ENCODE measurements at regions not wholly inside any gene's neighbourhood (a gene's known extent, or its start where the extent isn't known, plus 50 kb on each side); places are given as distances from the start of the nearest gene placed in this dataset.
"Not testable (repeated sequence)": the region's sequence is repeated elsewhere in the genome, so short reads cannot be mapped to it uniquely, and the experiment has no call there.

DNA sequence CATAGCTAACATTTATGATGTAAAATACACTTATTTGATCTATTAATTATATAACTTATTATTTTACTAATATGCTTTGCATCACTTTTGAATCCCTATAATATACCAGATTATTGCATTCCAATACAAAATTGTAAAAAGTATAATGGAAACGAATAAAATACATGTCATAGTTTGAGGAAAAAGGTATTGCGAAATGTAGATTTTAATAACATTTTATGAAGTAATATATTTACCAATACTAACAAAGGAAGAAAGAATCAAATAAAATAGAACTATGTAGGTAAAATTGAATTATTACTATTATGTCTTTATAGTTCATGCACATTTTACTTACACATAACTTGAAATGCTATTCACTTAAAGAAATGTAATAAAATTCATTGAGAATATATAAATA lies 1300.2 kb downstream of the ADGRL3 start:
- no peak for DNase-seq

DNA sequence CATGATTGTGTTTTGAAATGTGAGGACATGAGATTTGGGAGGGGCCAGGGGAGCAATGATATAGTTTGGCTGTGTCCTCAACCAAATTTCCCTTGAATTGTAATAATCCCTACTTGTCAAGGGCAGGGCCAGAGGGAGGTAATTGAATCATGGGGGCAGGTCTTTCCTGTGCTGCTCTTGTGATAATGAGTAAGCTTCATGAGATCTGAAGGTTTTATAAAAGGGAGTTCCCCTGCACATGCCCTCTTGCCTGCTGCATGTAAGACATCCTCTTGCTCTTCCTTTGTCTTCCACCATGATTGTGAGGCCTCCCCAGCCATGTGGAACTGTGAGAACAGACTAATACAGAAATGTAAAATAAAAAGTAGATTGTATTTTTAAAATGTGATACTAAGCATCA lies 1294.9 kb downstream of the ADGRL3 start:
- DNase-seq, result no peak

DNA sequence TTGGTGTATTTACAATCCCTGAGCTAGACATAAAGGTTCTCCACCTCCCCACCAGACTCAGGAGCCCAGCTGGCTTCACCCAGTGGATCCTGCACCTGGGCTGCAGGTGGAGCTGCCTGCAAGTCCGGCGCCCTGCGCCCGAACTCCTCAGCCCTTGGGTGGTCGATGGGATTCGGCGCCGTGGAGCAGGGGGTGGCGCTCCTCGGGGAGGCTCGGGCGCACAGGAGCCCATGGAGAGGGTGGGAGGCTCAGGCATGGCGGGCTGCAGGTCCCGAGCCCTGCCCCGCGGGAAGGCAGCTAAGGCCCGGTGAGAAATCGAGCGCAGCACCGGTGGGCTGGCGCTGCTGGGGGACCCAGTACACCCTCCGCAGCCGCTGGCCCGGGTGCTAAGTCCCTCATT lies 1291.6 kb downstream of the ADGRL3 start:
- not testable (repeated sequence) for DNase-seq

DNA sequence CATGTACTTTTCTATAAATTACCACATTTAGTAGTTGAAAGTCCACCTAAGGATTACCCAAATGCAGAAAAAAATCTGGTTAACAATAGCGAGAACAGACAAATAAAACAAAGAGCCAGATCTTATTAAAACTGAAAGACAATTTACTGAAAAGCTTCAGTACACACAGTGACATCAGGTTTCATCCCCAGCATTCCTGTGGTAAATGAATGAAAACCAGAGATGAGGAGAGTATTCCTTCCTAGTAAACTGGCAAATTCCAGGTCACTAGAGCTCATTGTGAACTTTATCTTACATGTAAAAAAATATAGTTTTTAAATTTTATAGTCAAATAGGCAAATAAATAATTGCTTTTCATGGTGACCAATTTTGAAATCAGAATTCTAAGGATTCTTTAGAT lies 1290.5 kb downstream of the ADGRL3 start:
- no peak for DNase-seq

DNA sequence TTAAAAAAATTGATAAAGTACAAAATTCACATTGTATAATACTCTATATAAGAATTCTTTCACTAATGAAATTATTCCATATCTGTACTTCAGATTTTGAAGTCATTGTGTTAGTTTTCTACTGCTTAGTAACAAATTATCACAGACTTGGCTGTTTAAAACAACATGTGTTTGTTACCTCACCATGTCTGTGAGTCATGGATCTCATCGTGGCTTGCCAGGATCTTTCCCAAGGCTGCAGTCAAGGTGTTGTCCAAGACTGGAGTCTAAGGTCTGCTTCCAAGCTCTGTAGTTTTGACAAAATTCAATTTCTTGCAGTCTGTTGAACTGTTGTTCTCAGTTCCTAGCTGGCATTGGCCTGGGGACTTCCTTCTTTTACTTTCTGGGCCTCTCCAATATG lies 1286.9 kb downstream of the ADGRL3 start:
- no peak for DNase-seq

DNA sequence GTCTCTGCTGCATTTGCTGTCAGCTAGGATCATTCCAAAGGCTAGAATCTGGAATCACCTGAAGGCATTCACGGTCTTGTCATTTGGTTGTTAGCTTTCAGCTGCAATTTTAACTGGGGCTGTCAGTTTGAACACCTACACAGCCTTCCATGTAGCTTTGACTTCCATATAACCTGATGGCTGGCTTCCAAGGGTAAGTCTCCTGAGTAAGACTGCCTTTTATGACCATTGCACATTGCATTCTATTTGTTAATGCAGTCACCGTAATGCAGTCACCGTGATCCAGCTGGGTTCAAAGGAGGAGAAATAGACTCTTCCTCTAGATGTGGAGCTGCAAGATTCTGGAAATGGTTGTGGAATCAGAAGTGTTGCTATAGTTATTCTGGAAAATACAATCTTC lies 1284.2 kb downstream of the ADGRL3 start:
- no peak for DNase-seq

DNA sequence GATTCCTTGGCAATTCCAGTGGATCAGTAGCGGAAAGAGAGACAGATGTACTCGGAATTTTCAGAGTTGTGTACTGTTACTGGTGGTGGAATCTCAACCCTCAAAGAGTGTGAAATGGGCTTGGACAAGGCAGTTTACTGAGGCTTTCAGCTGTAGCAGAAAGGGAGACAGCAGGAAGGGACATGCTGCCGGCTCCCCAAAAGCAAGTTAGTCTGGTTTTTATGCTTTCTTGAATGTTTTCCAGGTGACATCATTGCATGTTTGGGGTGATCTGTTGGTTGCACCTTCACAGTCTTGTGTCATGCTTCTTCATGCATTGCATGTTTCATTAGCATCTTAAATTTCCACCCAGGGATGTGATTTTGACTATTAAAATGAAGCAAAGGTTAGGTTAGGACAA lies 1282.2 kb downstream of the ADGRL3 start:
- peak; percentile 61 for DNase-seq

DNA sequence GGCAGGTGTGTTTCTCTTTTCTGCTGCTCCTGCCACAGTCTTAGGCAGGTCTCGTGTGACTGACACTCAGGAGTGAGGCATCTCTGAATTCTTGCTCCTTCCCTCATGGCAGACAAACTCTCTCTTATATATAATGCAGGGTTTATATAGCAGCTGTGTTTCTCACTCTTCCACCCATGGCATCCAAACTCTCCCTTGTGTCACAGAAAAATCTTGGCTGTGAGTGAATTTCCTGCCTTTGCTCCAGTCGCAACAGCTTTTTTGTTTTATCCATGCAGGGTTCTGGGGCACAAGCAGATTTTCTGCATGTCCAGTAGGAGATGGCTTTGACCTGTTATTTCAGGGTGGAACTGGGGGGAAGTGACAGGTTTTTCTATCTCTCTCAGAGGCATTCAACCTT lies 1275.5 kb downstream of the ADGRL3 start:
- DNase-seq, result no peak

DNA sequence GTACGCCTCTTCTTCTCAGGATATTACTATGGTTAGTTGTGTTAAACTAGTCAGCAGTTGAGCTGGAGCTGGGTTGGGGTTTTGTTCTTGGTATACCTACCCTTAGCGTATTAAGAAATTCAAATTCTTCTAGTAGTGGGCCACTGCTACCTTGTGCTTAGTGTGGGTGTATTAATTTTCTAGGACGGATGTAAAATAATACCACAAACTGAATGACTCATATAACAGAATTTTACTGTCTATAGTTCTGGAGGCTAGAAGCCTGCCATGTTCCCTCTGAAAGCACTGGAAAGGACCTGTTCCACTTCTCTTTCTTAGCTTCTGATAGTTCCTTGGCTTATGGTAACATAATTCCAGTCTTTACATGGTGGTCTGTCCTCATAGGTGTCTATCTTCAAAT lies 1274.7 kb downstream of the ADGRL3 start:
- no peak for DNase-seq

DNA sequence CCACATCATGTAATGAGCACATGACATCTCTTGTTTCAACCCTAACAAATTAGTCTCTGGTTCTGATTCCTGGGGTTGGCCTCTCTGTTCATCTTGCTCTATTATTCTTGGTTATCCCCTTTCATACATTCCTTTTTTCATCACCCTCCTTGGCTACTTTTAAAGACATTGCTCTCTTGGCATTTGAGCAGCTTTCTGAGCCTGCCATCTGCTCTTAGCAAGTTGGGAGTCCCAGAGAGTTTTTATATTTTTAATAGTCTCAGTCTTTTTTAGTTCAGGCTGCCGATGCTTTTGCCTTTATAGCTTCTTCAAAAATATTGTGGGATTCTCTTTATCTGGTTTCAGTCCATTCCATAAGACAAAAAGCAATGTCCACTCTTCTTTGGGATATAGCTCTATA lies 1270.9 kb downstream of the ADGRL3 start:
- DNase-seq, result no peak

DNA sequence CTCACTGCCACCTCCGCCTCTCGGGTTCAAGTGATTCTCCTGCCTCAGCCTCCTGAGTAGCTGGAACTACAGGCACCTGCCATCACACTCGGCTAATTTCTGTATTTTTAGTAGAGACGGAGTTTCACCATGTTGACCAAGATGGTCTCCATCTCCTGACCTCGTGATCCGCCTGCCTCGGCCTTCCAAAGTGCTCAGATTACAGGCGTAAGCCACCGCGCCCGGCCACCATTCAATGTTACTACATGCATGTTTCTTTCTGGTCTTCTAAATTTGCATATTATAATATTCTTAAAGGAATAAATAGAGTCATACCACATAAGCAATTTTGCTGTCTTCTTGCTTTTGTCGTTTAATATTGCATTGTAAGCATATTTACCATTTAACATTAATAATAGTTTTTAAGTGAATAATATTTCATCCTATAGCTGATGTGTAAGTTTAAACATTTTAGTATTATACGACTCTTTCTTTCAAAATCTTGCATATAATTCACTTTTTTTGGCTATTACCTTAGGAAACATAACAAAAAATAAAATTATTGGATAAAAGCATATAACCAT lies 1270.4 kb downstream of the ADGRL3 start:
- DNase-seq, result no peak

DNA sequence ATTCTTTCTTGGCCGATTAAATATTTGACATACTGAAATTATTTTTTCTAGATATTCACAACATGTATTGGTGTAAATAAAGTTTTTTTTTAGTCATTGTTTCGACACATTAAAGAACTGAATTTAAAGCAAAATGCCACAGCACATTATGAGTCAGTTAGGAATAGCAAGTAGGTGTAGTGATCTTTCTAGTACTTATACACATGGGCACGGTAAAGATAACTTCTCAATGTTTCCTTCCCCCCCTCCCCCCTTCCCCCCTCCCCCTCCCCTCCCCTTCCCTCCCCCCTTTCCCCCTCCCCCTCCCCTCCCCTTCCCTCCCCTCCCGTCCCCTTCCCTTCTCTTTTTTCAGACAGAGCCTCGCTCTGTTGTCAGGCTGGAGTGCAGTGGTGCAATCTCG lies 1269.9 kb downstream of the ADGRL3 start:
- no peak for DNase-seq

DNA sequence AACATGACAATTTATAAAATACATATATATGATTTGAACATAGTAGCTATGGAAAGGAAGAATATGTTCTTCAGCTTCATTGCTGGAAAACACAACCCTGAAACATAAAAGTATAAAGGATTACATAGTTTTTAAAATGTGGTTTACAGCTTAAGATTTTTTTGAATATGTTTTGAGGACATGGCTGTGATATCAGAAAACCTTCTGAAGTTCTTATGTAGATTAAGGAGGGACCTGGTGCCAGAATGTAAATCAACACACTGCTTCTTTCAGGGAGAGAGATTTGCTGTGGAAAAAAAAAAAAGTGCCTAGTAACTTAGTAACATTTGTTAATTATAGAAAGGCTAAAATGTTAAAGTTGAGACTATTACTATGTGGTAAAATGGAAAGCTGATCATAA lies 1261.8 kb downstream of the ADGRL3 start:
- no peak for DNase-seq

DNA sequence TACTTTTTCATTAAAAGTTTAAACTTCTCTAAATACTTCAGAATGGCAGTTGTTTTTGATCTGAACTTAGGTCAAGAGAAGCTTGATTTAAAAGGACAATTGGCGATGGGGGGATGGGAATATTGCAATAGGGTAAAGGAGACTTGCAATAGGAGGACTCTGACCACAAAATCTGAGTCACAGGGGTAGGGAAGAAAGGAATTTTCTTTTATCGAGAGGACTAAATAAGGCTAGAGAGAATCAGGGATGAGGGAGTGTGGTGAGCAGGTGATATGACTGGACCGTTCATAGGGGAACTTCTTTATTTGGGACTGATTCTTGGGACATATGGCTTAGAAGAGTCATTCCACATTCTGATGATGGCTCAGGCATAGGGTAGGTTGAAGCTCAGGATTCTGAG lies 1260.2 kb downstream of the ADGRL3 start:
- no peak for DNase-seq

DNA sequence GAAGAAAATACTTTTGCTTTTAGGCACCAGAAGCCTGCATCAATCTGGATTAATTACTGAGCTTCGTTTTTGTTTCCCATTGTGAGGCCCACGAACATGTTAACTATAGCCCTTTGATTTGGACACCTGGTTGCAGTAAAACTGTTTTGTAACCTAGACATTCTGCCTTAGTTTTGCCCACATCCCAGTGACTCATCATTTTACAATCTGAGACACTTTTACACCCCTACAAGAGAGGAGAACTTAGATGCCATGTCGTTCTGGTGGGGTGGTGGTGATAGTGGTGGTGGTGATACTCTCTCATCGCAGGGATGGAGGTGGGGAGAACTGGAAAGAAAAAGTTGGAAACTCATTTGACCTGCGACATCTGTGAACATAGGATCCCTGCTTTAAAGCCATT lies 1257.2 kb downstream of the ADGRL3 start:
- no peak for DNase-seq

DNA sequence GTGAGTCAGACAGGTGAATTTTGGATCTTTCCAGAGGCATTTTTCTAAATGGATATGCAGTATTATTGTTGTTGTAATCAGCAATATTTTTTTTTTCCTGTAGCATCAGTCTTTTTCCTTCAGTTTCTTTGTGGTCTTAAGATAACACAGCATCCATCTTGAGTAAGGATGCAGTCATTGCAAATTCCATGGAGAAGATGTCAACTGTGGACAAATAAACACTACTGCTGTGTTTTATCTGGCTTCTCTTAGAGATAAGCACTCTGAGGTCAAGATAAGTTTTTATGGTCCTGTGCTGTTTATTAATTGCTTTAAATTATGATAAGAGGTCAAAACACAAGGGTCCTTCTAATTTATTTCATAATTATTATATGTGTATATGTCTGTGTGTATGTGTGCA lies 1255.7 kb downstream of the ADGRL3 start:
- no peak for DNase-seq

DNA sequence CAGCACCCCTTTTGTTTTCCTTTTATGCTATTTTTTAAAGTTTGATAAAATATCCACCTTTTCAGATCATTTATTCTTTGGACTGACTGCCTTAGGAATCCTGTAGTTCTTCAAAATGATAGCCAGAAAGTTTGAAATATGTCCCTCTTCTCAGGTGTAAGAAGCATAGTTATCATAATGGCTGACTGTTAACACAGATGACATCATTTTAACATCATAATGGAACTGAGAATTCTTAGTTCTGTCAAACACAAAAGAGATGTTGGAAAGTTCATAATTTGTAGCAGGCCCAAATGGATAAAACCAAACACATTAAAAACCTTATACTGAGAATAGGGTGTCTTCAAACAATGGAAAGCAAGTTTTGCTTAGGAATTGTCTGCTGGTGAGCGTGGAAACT lies 1254.4 kb downstream of the ADGRL3 start:
- DNase-seq, result no peak

DNA sequence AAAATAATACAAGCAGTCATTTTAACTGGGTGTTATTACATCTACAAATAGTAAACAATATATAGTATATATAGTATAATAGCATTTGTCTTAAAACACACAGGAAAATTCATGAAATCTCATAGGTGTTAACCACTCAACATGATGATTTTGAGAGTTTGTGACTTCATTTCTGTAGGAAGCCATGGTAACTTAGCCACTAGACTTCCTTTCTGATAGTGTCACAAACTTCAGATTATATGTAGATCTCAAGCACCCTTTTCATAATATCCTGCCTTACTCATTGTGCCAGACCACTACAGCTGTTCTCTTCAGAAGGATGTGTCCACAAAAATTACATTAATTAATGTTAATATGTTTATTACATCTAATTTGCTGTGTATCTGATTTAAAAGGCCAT lies 1250.6 kb downstream of the ADGRL3 start:
- DNase-seq, result no peak

DNA sequence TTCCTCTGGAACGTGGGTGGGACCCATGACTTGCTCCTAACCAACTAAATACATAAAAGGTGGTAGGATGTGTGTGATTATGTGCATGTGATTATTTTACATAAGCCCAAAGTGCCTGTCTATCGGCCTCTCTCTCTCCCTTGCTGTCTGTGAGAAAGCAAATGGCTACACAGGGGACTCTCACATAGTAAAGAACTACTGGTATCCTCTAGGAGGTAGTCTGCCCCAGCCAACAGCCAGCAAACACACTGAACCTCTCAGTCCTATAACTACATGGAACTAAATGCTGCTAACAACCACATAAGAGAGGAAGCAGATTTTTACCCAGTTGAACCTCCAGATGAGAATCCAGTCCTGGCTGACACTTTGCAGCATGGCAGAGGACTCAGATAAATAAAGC lies 1249.4 kb downstream of the ADGRL3 start:
- no peak for DNase-seq

DNA sequence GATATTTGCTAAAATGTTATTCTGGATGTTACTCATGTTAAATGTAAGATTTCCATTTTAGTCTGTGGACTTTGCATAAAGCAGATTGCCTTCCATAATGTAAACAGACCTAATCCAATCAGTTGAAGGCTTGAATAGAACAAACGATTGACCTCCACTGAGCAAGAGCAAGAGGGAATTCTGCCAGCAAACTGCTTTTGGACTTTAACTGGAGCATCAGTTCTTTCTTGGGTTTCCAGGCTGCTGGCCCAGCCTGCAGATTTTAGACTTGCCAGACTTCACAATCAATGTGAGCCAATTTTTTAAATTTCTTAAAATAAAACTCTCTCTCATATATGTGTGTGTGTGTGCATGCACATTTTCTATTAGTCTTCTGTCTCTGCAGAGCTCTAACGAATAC lies 1248.8 kb downstream of the ADGRL3 start:
- DNase-seq, result no peak

DNA sequence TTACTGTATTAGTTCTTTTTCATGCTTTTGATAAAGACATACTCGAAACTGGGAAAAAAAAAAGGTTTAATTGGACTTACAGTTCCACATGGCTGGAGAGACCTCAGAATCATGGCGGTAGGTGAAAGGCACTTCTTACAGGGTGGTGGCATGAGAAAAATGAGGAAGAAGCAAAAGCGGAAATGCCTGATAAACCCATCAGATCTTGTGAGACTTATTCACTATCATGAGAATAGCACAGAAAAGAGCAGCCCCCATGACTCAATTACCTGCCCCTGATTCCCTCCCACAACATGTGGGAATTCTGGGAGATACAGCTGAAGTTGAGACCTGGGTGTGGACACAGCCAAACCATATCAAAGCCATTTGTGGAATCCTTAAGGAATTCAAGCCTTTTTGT lies 1238.9 kb downstream of the ADGRL3 start:
- DNase-seq, result no peak

DNA sequence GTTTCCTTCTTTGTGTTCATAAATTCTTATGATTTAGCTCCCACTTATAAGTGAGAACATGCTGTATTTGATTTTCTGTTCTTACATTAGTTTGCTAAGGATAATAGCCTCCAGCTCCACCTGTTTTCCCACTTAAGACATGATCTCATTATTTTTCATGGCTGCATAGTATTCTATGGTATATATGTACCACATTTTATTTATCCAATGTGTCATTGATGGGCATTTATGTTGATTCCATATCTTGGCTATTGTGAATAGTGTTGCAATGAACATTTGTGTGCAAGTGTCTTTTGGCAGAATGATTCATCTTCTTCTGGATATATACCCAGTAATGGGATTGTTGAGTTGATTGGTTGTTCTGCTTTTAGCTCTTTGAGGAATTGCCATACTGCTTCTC lies 1234.8 kb downstream of the ADGRL3 start:
- DNase-seq, result no peak

DNA sequence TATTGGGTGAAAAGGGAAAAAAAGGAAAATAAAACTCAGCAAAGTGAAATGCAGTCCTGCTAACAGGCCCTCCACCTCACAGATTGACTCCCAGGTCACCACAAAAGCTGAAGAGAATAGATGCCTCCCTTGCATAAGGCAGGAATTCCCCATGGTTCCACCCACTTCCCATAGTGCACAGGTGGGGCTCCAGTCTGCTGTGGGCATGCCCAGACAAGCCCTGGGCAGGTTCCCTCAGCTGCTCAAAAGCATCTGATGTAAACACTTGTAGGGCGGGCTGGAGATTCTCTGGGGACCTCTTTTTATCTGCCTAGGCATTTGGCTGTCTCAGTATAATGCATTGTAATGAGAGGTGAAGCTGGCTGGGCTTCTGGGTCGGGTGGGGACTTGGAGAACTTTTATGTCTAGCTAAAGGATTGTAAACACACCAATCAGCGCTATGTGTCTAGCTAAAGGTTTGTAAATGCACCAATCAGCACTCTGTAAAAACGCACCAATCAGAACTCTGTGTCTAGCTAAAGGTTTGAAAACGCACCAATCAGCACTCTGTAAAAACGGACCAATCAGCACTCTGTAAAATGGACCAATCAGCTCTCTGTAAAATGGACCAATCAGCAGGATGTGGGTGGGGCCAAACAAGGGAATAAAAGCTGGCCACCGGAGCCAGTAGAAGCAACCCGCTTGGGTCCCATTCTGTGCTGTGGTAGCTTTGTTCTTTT lies 1231.5 kb downstream of the ADGRL3 start:
- not testable (repeated sequence) for DNase-seq

DNA sequence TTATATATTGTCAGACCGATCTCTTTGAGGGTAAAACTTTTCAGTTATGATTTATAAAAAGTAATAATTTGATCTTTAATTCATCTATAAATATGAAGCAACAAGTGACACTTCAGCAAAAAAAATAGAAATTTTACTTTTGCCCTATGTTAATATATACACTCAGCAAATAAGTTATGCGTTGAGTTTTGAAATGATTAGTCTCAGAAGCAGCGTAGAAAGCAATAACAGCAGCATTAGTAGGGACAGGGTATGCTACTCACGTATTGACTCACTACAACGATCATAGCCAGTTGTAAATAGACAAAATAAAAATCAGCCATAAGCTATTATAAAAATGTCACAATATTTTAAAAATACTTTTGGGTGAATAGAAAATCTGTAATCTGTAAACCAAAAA lies 1229.2 kb downstream of the ADGRL3 start:
- no peak for DNase-seq

DNA sequence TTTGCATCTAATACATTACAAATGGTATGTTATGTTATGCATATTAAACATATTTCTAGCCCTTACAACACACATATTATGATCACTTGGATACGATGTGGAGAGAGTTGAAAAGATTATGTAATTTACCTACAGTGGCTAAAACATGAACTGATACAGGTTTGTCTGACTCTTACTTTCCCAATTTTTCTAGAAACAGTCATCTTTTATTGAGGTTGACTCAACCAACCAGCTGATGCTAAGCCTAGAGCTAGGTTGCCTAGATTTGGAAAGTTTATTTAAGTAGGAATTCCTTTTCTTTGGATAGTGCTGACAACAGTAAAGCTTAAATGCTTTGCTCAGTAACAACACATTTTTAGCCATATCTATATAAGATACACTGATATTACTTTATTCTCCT lies 1215.1 kb downstream of the ADGRL3 start:
- DNase-seq, result no peak

Measured in islet precursor cell (in vitro differentiated cells).